Panc1 (cell line): ENCODE measurements at regions not wholly inside any gene's neighbourhood (a gene's known extent, or its start where the extent isn't known, plus 50 kb on each side); places are given as distances from the start of the nearest gene placed in this dataset.
"Not testable (repeated sequence)": the region's sequence is repeated elsewhere in the genome, so short reads cannot be mapped to it uniquely, and the experiment has no call there.

ENCODE experiments used
- ATAC-seq: fragments of 200-7000 bp; cut with Tn5 transposase; 2 replicates; pipeline ENCODE4 v1.9.1; 2020; ENCODE audit warnings: mild to moderate bottlenecking, moderate library complexity
- BruUV-seq: library from RNA; stranded (reverse); fragments of 400-500 nt; replicated peaks from 2 replicates; lab custom pipeline; 2021; lab: Mats Ljungman, UMichigan
- CTCF ChIA-PET: fragments of 300-600 bp; sonication (Branson Sonifier 250); formaldehyde crosslinking; loops from one replicate; lab custom pipeline; 2022; ENCODE audit warnings: antibody characterized with exemption; lab: Charles Lee
- POLR2A ChIA-PET: fragments of 300-600 bp; sonication (Branson Sonifier 250); formaldehyde crosslinking; loops from one replicate; lab custom pipeline; 2022; ENCODE audit warnings: antibody characterized with exemption; lab: Charles Lee
- DNase-seq: peaks from one replicate; pipeline ENCODE4 v3.0.0-alpha.2; 2010; ENCODE audit warnings: low read depth, low spot score
- H3K27ac ChIP-seq: 2 replicates; pipeline ENCODE4 v1.5.1; 2011; ENCODE audit warnings: mild to moderate bottlenecking, low read length, inconsistent platforms
- H3K27me3 ChIP-seq: fragments of 200-500 bp; sonication (Bioruptor generic); 2 replicates; pipeline ENCODE4 v1.6.0; 2014; ENCODE audit warnings: low read length, inconsistent platforms; ENCODE audit not compliant: control insufficient read depth, insufficient read depth
- H3K36me3 ChIP-seq: fragments of 200-500 bp; sonication (Bioruptor generic); 2 replicates; pipeline ENCODE4 v1.5.1; 2014; ENCODE audit warnings: inconsistent platforms, mild to moderate bottlenecking, low read length, moderate library complexity; ENCODE audit not compliant: control insufficient read depth, insufficient read depth
- H3K4me1 ChIP-seq: 2 replicates; pipeline ENCODE4 v1.5.1; 2011; ENCODE audit warnings: inconsistent platforms, mild to moderate bottlenecking, low read length, moderate library complexity; ENCODE audit not compliant: control insufficient read depth, insufficient read depth
- H3K4me3 ChIP-seq, 2 experiments: 2 replicates each; pipeline ENCODE4 v1.5.1; 2011 to 2012; ENCODE audit warnings: low read depth in 2 of 2, low read length in 2 of 2, mild to moderate bottlenecking in 2 of 2, inconsistent platforms in 1 of 2, moderate library complexity in 1 of 2
- H3K9me3 ChIP-seq: fragments of 200-500 bp; sonication (Bioruptor generic); 2 replicates; pipeline ENCODE4 v1.5.1; 2014; ENCODE audit warnings: low read depth, mild to moderate bottlenecking, inconsistent platforms, low read length, moderate library complexity; ENCODE audit not compliant: control insufficient read depth, insufficient read depth
- POLR2AphosphoS5 ChIP-seq: IDR thresholded peaks from 2 replicates; pipeline ENCODE4 v1.6.1; 2012; ENCODE audit warnings: mild to moderate bottlenecking, low read depth, low read length, moderate library complexity
- SIN3A ChIP-seq: IDR thresholded peaks from 2 replicates; pipeline ENCODE4 v1.6.1; 2012; ENCODE audit warnings: low read depth, mild to moderate bottlenecking, low read length, moderate library complexity, borderline replicate concordance; ENCODE audit not compliant: insufficient read depth
- TCF7L2 ChIP-seq: IDR thresholded peaks from 2 replicates; pipeline ENCODE4 v1.6.1; 2011; ENCODE audit warnings: mild to moderate bottlenecking, low read depth, low read length, inconsistent platforms
- in situ Hi-C: cut with HindIII; loops from 2 replicates; pipeline ENCODE4 v1.10.0; 2016; ENCODE audit warnings: low sequenced_read_pairs, low pct_unique_long_range_greater_than_20kb
- intact Hi-C: fragments of 100-400 bp; cut with micrococcal nuclease; formaldehyde crosslinking; loops from one replicate; pipeline ENCODE4 v1.10.0; 2022; ENCODE audit not compliant: unreplicated experiment
- TF ChIP-seq, protein P1 (sequence below), 2 experiments: IDR thresholded peaks; 2 replicates each; pipeline ENCODE4 v1.6.1; 2011 to 2012; ENCODE audit warnings: low read depth in 2 of 2, control low read depth in 1 of 2, low read length in 1 of 2, mild to moderate bottlenecking in 1 of 2, moderate library complexity in 1 of 2; ENCODE audit not compliant: insufficient read depth in 1 of 2
- TF ChIP-seq, protein P2 (sequence below): fragments of 450-650 bp; IDR thresholded peaks from 2 replicates; pipeline ENCODE4 v1.5.1; 2017; ENCODE audit warnings: mild to moderate bottlenecking

DNA sequence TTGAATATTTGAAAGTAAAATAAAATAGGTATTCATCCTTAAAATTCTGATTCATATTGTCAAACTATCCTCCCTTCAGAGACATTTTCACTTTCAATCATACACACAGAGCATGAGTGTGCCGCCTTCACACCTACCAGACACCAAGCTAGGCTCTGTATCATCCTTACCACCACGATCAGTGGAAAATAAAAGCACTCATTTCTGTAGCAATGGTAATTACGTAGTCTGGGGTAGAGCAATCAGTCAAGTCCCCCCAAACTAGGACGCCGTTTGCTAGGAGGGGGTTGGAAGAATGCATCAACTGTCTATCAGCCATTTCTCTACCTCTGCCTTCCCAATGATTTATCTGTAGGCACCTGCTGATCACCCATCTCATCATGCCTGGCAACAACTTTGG lies 84.6 kb upstream of the GRIN2A start:
- H3K36me3 ChIP-seq = no peaks in the 10 kb centered on the region
- H3K27me3 ChIP-seq = no peaks in the 10 kb centered on the region
- H3K4me3 ChIP-seq = no peak overlapping the region
- no peaks in the 10 kb centered on the region for H3K9me3 ChIP-seq
- ATAC-seq = no peak
- no peak overlapping the region for H3K27ac ChIP-seq
- intact Hi-C loops (no loop called here), in situ Hi-C loops (no loop called here)
- CTCF ChIA-PET = no interaction called here
- POLR2A ChIA-PET = no interaction called here
- DNase-seq = no peak
- no TSS peak for BruUV-seq
- TF ChIP-seq SIN3A = no peak
- H3K4me1 ChIP-seq = no peaks in the 10 kb centered on the region

DNA sequence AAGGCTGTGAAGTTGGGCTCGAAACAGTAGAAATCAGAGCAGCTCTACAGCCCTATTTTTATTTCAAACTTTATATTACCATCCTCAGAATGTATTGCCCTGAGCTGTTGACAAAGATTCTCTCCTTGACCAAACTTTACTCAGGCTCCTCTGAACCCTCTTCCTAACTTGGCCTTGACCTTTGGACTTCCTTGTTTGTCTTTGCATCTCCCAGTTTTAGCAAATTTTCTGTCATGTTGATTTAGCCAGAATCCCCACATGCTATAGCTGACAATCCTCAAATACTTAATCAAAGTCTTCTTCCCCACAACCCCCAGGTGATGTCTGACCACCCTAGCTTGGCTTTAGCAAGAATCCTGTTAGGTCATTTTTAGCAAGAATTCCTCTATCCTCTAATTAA lies 87.4 kb upstream of the GRIN2A start:
- Histone ChIP-seq H3K4me3 (no peak overlapping the region), H3K9me3 (no peaks in the 10 kb centered on the region), H3K4me1 (no peaks in the 10 kb centered on the region), H3K27ac (no peak overlapping the region), H3K36me3 (no peaks in the 10 kb centered on the region), H3K27me3 (no peaks in the 10 kb centered on the region)
- TF ChIP-seq TCF7L2 = no peak
- TF ChIP-seq POLR2AphosphoS5 = no peak
- no peak for TF ChIP-seq SIN3A
- TF ChIP-seq, protein P1, sequence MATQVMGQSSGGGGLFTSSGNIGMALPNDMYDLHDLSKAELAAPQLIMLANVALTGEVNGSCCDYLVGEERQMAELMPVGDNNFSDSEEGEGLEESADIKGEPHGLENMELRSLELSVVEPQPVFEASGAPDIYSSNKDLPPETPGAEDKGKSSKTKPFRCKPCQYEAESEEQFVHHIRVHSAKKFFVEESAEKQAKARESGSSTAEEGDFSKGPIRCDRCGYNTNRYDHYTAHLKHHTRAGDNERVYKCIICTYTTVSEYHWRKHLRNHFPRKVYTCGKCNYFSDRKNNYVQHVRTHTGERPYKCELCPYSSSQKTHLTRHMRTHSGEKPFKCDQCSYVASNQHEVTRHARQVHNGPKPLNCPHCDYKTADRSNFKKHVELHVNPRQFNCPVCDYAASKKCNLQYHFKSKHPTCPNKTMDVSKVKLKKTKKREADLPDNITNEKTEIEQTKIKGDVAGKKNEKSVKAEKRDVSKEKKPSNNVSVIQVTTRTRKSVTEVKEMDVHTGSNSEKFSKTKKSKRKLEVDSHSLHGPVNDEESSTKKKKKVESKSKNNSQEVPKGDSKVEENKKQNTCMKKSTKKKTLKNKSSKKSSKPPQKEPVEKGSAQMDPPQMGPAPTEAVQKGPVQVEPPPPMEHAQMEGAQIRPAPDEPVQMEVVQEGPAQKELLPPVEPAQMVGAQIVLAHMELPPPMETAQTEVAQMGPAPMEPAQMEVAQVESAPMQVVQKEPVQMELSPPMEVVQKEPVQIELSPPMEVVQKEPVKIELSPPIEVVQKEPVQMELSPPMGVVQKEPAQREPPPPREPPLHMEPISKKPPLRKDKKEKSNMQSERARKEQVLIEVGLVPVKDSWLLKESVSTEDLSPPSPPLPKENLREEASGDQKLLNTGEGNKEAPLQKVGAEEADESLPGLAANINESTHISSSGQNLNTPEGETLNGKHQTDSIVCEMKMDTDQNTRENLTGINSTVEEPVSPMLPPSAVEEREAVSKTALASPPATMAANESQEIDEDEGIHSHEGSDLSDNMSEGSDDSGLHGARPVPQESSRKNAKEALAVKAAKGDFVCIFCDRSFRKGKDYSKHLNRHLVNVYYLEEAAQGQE (IDR thresholded peaks at IDR 0.05; ENCODE audit: insufficient read depth in 1 of 2, low read depth in 2 of 2, low read length in 1 of 2) = no peak
- TF ChIP-seq, protein P2, sequence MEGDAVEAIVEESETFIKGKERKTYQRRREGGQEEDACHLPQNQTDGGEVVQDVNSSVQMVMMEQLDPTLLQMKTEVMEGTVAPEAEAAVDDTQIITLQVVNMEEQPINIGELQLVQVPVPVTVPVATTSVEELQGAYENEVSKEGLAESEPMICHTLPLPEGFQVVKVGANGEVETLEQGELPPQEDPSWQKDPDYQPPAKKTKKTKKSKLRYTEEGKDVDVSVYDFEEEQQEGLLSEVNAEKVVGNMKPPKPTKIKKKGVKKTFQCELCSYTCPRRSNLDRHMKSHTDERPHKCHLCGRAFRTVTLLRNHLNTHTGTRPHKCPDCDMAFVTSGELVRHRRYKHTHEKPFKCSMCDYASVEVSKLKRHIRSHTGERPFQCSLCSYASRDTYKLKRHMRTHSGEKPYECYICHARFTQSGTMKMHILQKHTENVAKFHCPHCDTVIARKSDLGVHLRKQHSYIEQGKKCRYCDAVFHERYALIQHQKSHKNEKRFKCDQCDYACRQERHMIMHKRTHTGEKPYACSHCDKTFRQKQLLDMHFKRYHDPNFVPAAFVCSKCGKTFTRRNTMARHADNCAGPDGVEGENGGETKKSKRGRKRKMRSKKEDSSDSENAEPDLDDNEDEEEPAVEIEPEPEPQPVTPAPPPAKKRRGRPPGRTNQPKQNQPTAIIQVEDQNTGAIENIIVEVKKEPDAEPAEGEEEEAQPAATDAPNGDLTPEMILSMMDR = no peak
- BruUV-seq = no TSS peak
- in situ Hi-C loops = no loop called here
- intact Hi-C loops = no loop called here
- DNase-seq (no peak), ATAC-seq (no peak)
- ChIA-PET CTCF (interaction anchor here (0.6 kb wide), 2 partner anchors 225 to 226 kb away, joined by 4 to 8 read pairs; no protein-coding TSS in a partner anchor), POLR2A (no interaction called here)

DNA sequence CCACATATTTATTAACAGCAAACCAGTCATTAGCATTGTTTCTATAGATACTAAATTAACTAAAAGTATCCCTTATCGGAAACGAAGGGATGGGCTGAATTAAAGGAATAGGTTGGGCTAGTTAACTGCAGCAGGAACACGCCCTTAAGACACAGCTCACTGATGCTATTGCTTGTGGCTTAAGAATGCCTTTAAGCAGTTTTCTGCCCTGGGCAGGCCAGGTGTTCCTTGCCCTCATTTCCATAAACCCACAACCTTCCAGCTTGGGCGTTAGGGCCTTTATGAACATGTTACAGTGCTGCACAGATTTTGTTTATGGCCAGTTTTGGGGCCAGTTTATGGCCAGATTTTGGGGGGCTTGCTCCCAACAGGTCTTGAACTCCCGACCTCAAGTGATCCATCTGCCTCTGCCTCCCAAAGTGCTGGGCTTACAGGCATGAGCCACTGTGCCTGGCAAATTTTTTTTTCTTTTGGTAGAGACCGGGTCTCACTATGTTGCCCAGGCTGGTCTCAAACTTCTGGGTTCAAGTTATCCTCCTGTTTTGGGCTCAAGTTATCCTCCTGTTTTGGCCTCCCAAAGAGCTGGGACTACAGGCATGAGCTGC lies 90.1 kb upstream of the GRIN2A start:
- POLR2A ChIA-PET = interaction anchor here (0.6 kb wide), 1 partner anchor 49 kb away, joined by 3 read pairs; no protein-coding TSS in a partner anchor
- BruUV-seq, intact Hi-C loops, DNase-seq, H3K9me3 ChIP-seq, ATAC-seq, in situ Hi-C loops, H3K27ac ChIP-seq, H3K27me3 ChIP-seq, H3K4me3 ChIP-seq, H3K4me1 ChIP-seq, CTCF ChIA-PET, H3K36me3 ChIP-seq: not testable (repeated sequence)

DNA sequence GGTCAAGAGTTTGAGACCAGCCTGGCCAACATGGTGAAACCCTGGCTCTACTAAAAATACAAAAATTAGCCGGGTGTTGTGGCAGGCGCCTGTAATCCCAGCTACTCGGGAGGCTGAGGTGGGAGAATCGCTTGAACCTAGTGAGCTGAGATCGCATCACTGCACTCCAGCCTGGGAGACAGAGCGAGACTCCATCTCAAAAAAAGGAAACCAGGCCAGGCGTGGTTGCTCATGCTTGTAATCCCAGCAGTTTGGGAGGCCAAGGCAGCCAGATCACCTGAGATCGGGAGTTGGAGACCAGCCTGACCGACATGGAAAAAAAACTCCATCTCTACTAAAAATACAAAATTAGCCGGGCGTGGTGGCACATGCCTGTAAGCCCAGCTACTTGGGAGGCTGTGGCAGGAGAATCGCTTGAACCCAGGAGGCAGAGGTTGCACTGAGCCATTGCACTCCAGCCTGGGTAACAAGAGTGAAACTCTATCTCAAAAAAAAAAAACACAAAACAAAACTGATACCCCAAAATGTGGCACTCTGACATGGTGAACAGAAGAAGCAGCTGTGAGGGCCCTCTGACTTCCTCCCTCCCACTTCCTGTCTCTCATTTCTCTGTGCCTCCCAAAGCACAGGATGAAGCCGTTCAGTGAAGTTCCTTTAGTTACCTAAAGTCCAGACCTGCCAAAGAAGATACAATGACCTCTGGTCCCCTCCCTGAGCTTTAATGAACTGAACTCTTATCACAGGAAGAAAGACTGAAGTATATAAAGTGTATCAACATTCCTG lies 93.2 kb upstream of the GRIN2A start:
- ATAC-seq, POLR2A ChIA-PET: not testable (repeated sequence)

More for the DNA sequence above, 93.2 kb upstream of the GRIN2A start:
- H3K27ac ChIP-seq, H3K4me1 ChIP-seq, H3K27me3 ChIP-seq, H3K9me3 ChIP-seq, CTCF ChIA-PET, intact Hi-C loops, H3K36me3 ChIP-seq, in situ Hi-C loops, BruUV-seq, DNase-seq, H3K4me3 ChIP-seq: not testable (repeated sequence)
